Spleen (tissue), 7 donors: ENCODE measurements at regions not wholly inside any gene's neighbourhood (a gene's known extent, or its start where the extent isn't known, plus 50 kb on each side); places are given as distances from the start of the nearest gene placed in this dataset.

ENCODE experiments used
- POLR2A ChIP-seq, 3 donors: fragments of 450-650 bp; IDR thresholded peaks; one replicate each; pipeline ENCODE4 v1.5.1; 2017; ENCODE audit warnings: antibody characterized with exemption in 3 of 3, mild to moderate bottlenecking in 1 of 3
- POLR2AphosphoS5 ChIP-seq, 3 donors: sonication (generic); formaldehyde crosslinking; IDR thresholded peaks; one replicate each; pipeline ENCODE4 v1.5.1; 2017; ENCODE audit warnings: antibody characterized with exemption in 3 of 3
- TF ChIP-seq, protein P1 (sequence below), 11 experiments: fragments of 200-600 bp in 7 of 11; fragments of 450-650 bp in 4 of 11; sonication (generic) in 4 of 11; IDR thresholded peaks in 8 of 11; conservative IDR thresholded peaks in 3 of 11; 1 replicate in 7 of 11; 2 replicates in 4 of 11; pipeline versions ENCODE4 v1.4.0 to v1.8.0; 2016 to 2021; ENCODE audit warnings: antibody characterized with exemption in 11 of 11, inconsistent platforms in 4 of 11, mild to moderate bottlenecking in 1 of 11
- donor health status: DM: no; HTN: no; CAD: no; lungs with moderate emphysema.
- donor health status: DM: no; HTN: no; CAD: no.
- donor health status: DM: no; HTN: no; CAD: no.

- no peak for TF ChIP-seq POLR2A (IDR thresholded peaks at IDR 0.05)
- TF ChIP-seq, protein P1, sequence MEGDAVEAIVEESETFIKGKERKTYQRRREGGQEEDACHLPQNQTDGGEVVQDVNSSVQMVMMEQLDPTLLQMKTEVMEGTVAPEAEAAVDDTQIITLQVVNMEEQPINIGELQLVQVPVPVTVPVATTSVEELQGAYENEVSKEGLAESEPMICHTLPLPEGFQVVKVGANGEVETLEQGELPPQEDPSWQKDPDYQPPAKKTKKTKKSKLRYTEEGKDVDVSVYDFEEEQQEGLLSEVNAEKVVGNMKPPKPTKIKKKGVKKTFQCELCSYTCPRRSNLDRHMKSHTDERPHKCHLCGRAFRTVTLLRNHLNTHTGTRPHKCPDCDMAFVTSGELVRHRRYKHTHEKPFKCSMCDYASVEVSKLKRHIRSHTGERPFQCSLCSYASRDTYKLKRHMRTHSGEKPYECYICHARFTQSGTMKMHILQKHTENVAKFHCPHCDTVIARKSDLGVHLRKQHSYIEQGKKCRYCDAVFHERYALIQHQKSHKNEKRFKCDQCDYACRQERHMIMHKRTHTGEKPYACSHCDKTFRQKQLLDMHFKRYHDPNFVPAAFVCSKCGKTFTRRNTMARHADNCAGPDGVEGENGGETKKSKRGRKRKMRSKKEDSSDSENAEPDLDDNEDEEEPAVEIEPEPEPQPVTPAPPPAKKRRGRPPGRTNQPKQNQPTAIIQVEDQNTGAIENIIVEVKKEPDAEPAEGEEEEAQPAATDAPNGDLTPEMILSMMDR (IDR thresholded peaks at IDR 0.05 in 8 of 11, conservative IDR thresholded peaks at IDR 0.05 in 3 of 11) = no peak
- no peak for TF ChIP-seq POLR2AphosphoS5 (IDR thresholded peaks at IDR 0.05)
Measured at GRCh38 chr14:55794655-55795595, 214.9 kb downstream of the KTN1 start.
